ENCODE measurements at regions not wholly inside any gene's neighbourhood (a gene's known extent, or its start where the extent isn't known, plus 50 kb on each side); places are given as distances from the start of the nearest gene placed in this dataset.

DNA sequence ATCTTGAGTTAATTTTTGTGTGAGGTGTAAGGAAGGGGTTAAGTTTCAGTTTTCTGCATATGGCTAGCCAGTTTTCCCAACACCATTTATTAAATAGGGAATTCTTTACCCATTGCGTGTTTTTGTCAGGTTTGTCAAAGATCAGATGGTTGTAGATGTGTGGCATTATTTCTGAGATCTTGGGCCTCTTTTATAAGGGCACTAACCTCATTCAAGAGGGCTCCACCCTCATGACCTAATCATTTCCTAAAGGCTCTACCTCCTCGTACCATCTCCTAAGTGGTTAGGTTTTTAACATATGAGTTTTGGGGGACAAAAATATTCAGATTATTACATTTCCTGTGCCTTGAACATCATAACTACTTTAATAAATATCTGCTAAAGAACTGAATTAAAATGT, 510.9 kb downstream of the UTRN start:
- Histone ChIP-seq H3K9ac (ENCODE audit: low read length) (no peak overlapping the region), H3K27ac (ENCODE audit: low read length) (no peak overlapping the region), H3K27me3 (ENCODE audit: low read length) (no peaks in the 10 kb centered on the region), H3K9me2 (replicated peaks; ENCODE audit: low read length) (no peaks in the 10 kb centered on the region), H3F3A (ENCODE audit: low read length, unreplicated experiment) (peaks cover 4% of the 10 kb centered on the region), H3K4me3 (ENCODE audit: low read length) (no peak overlapping the region), H3K4me2 (ENCODE audit: low read length) (no peak overlapping the region), H3K36me3 (ENCODE audit: low read depth, low read length) (no peaks in the 10 kb centered on the region), H3K9me3 (ENCODE audit: low read length) (no peaks in the 10 kb centered on the region), H3K79me2 (ENCODE audit: low read length) (no peaks in the 10 kb centered on the region), H2AFZ (ENCODE audit: low read length) (no peak overlapping the region), H3K4me1 (ENCODE audit: insufficient read depth, low read length) (peaks cover 27% of the 10 kb centered on the region), H4K20me1 (ENCODE audit: low read length) (no peaks in the 10 kb centered on the region)
- DNase-seq (no peak), ATAC-seq (no peak)
- ChIA-PET CTCF (no interaction called here), POLR2A (ENCODE audit: unreplicated experiment) (no interaction called here)
- BruUV-seq (replicated peaks), result no TSS peak
- TF ChIP-seq EZH2phosphoT487 (IDR thresholded peaks at IDR 0.05; ENCODE audit: borderline replicate concordance, low read length) (no peak), EZH2 (IDR thresholded peaks at IDR 0.05; ENCODE audit: low read length, unreplicated experiment) (no peak)
- TF ChIP-seq, protein P1, sequence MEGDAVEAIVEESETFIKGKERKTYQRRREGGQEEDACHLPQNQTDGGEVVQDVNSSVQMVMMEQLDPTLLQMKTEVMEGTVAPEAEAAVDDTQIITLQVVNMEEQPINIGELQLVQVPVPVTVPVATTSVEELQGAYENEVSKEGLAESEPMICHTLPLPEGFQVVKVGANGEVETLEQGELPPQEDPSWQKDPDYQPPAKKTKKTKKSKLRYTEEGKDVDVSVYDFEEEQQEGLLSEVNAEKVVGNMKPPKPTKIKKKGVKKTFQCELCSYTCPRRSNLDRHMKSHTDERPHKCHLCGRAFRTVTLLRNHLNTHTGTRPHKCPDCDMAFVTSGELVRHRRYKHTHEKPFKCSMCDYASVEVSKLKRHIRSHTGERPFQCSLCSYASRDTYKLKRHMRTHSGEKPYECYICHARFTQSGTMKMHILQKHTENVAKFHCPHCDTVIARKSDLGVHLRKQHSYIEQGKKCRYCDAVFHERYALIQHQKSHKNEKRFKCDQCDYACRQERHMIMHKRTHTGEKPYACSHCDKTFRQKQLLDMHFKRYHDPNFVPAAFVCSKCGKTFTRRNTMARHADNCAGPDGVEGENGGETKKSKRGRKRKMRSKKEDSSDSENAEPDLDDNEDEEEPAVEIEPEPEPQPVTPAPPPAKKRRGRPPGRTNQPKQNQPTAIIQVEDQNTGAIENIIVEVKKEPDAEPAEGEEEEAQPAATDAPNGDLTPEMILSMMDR (conservative IDR thresholded peaks at IDR 0.05; ENCODE audit: low read depth, low read length), result no peak
- intact Hi-C loops (cut with micrococcal nuclease), result loop anchor here (5.0 to 10.0 kb wide), 2 partner anchors 126 to 229 kb away; no protein-coding TSS in a partner anchor

DNA sequence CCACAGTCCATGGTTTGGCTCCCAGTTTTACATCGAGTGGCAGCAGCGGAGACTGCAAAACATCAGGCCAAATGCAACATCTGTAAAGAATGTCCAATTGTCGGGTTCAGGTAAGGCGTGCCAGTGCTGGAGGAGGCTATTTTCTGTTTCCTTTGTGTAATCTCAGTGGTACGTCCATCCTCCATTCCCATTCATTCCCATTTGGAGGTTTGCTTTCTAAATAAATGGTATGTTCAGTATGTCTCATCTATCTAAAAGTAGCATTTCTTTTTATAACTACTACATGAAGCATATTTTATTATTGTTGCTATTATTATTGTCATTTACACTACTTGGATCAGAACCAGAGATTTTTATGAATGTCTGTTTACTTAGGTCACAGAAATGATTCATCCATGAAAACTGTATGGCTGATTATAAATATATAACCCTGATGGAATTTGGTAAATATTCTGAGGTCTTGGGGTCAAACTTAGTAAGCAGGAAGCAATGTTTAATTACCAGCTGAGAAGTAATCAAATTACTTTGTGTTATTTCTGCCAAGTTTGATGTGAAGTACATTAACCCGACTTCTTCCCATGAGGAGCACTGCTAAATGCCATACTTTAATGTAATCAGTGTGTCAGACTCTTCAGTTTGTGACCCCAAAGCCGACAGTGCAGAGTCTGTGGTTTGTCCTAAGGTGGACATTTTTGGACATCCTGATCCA, 512.9 kb downstream of the UTRN start:
- ChIA-PET POLR2A (ENCODE audit: unreplicated experiment) (no interaction called here), CTCF (no interaction called here)
- H3K4me1 ChIP-seq (ENCODE audit: insufficient read depth, low read length), result peaks cover 27% of the 10 kb centered on the region
- peak overlapping the region; percentile 16; the same call in 1 of the 2 replicates for H3K4me3 ChIP-seq (ENCODE audit: low read length)
- peak overlapping the region; percentile 65 for H3K4me2 ChIP-seq (ENCODE audit: low read length)
- peak overlapping the region; percentile 26; the same call in 1 of the 2 replicates for H3K9ac ChIP-seq (ENCODE audit: low read length)
- H3K79me2 ChIP-seq (ENCODE audit: low read length), result no peaks in the 10 kb centered on the region
- DNase-seq (peak; percentile 95), ATAC-seq (peak; percentile 87)
- BruUV-seq (replicated peaks), result no TSS peak
- H3K9me2 ChIP-seq (replicated peaks; ENCODE audit: low read length), result no peaks in the 10 kb centered on the region
- peak overlapping the region; percentile 83 for H3K27ac ChIP-seq (ENCODE audit: low read length)
- H4K20me1 ChIP-seq (ENCODE audit: low read length), result no peaks in the 10 kb centered on the region
- intact Hi-C loops (cut with micrococcal nuclease), result loop anchor here (1.0 to 10.0 kb wide), 4 partner anchors 99 to 227 kb away; no protein-coding TSS in a partner anchor
- H3K9me3 ChIP-seq (ENCODE audit: low read length), result no peaks in the 10 kb centered on the region
- no peaks in the 10 kb centered on the region for H3K36me3 ChIP-seq (ENCODE audit: low read depth, low read length)
- TF ChIP-seq, protein P1 (conservative IDR thresholded peaks at IDR 0.05; ENCODE audit: low read depth, low read length), result no peak
- TF ChIP-seq EZH2phosphoT487 (IDR thresholded peaks at IDR 0.05; ENCODE audit: borderline replicate concordance, low read length) (no peak), EZH2 (IDR thresholded peaks at IDR 0.05; ENCODE audit: low read length, unreplicated experiment) (no peak)
- H2AFZ ChIP-seq (ENCODE audit: low read length), result no peak overlapping the region
- no peaks in the 10 kb centered on the region for H3K27me3 ChIP-seq (ENCODE audit: low read length)
- H3F3A ChIP-seq (ENCODE audit: low read length, unreplicated experiment), result peaks cover 4% of the 10 kb centered on the region

DNA sequence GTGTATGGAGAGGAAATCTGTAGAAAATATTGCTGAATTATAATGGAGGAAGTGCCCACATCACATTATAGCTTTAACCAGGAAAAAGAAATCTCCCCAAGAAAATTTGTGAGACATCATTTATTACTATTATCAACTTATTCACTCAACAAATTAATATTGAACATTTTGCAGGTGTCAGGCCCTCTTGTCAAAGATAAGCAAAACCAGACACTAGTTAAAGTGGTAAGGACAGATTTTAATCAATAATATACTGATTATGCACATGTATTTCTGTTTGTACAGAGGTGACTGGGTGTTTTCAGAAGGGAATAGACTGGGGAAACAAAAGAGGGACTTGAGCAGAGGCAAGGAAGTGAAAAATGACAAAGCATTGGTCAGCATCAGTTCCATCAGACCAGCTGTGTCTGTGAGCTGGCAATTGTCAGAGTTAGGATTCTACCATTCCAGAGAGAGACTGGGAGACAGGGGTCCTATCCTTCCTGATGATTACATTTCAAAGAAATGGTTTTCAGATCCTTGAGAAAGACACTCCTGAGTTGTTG, 519.2 kb downstream of the UTRN start:
- intact Hi-C loops (cut with micrococcal nuclease), result no loop called here
- H3K4me1 ChIP-seq (ENCODE audit: insufficient read depth, low read length), result peaks cover 13% of the 10 kb centered on the region
- CTCF ChIA-PET, result no interaction called here

More for the DNA sequence above, 519.2 kb downstream of the UTRN start:
- H3K36me3 ChIP-seq (ENCODE audit: low read depth, low read length), result no peaks in the 10 kb centered on the region
- no peak overlapping the region for H2AFZ ChIP-seq (ENCODE audit: low read length)
- DNase-seq (no peak), ATAC-seq (no peak)
- H3K9me2 ChIP-seq (replicated peaks; ENCODE audit: low read length), result no peaks in the 10 kb centered on the region
- no peaks in the 10 kb centered on the region for H3F3A ChIP-seq (ENCODE audit: low read length, unreplicated experiment)
- POLR2A ChIA-PET (ENCODE audit: unreplicated experiment), result no interaction called here
- H3K9me3 ChIP-seq (ENCODE audit: low read length), result no peaks in the 10 kb centered on the region
- H3K79me2 ChIP-seq (ENCODE audit: low read length), result no peaks in the 10 kb centered on the region
- no peaks in the 10 kb centered on the region for H4K20me1 ChIP-seq (ENCODE audit: low read length)
- no peak overlapping the region for H3K27ac ChIP-seq (ENCODE audit: low read length)
- no peak overlapping the region for H3K4me3 ChIP-seq (ENCODE audit: low read length)
- BruUV-seq (replicated peaks), result no TSS peak
- H3K9ac ChIP-seq (ENCODE audit: low read length), result no peak overlapping the region
- TF ChIP-seq, protein P1 (conservative IDR thresholded peaks at IDR 0.05; ENCODE audit: low read depth, low read length), result no peak
- TF ChIP-seq EZH2phosphoT487 (IDR thresholded peaks at IDR 0.05; ENCODE audit: borderline replicate concordance, low read length), result no peak
- H3K27me3 ChIP-seq (ENCODE audit: low read length), result no peaks in the 10 kb centered on the region
- no peak overlapping the region for H3K4me2 ChIP-seq (ENCODE audit: low read length)

Measured in PC-3 (cell line).